ENCODE measurements at regions not wholly inside any gene's neighbourhood (a gene's known extent, or its start where the extent isn't known, plus 50 kb on each side); places are given as distances from the start of the nearest gene placed in this dataset.

GRCh38 chr7:136702913-136703312 lies 165.5 kb upstream of the CHRM2 start:
- Histone ChIP-seq H4K20me1 (ENCODE audit: control insufficient read depth, insufficient read depth, insufficient read length) (no peaks in the 10 kb centered on the region), H4K8ac (replicated peaks; ENCODE audit: insufficient read length, low read depth, low read length) (no peak overlapping the region), H2BK120ac (ENCODE audit: low read depth, low read length, poor library complexity, severe bottlenecking) (no peak overlapping the region), H2BK20ac (ENCODE audit: low read depth, low read length, poor library complexity, severe bottlenecking) (no peak overlapping the region), H3K9me3 (ENCODE audit: control insufficient read depth, low read depth, low read length) (no peaks in the 10 kb centered on the region), H2AFZ (ENCODE audit: low read length) (no peak overlapping the region), H3K4ac (ENCODE audit: low read depth, low read length) (no peak overlapping the region), H3T11ph (ENCODE audit: low read length) (no peak overlapping the region), H3K14ac (ENCODE audit: insufficient read depth, low read length) (no peak overlapping the region), H3K4me2 (ENCODE audit: insufficient read depth, insufficient read length, low read length) (no peak overlapping the region), H2BK15ac (ENCODE audit: low read depth, low read length) (no peak overlapping the region), H3K79me1 (ENCODE audit: insufficient read depth, low read depth, low read length, poor library complexity, severe bottlenecking) (no peaks in the 10 kb centered on the region), H3K56ac (ENCODE audit: insufficient read length, low read depth, low read length) (no peak overlapping the region), H2BK5ac (ENCODE audit: insufficient read length, low read length) (no peak overlapping the region), H3K4me1 (ENCODE audit: insufficient read depth, low read length) (no peaks in the 10 kb centered on the region), H2BK12ac (ENCODE audit: insufficient read length, low read depth, low read length) (no peak overlapping the region), H4K5ac (ENCODE audit: insufficient read length, low read depth, low read length) (no peak overlapping the region), H3K79me2 (ENCODE audit: insufficient read depth, low read length) (no peaks in the 10 kb centered on the region), H3K9ac (ENCODE audit: extremely low read depth, insufficient read length, low read length) (no peak overlapping the region), H3K27ac (ENCODE audit: insufficient read length, low read depth, low read length) (no peak overlapping the region), H2AK5ac (ENCODE audit: insufficient read length, low read length) (no peak overlapping the region), H4K91ac (ENCODE audit: insufficient read length, low read depth, low read length) (no peak overlapping the region), H3K27me3 (ENCODE audit: insufficient read depth, low read length) (no peaks in the 10 kb centered on the region), H3K23ac (ENCODE audit: insufficient read length, low read depth, low read length) (no peak overlapping the region), H3K23me2 (ENCODE audit: insufficient read length, low read depth, low read length, poor library complexity, severe bottlenecking) (no peaks in the 10 kb centered on the region), H3K18ac (ENCODE audit: insufficient read length, low read depth, low read length) (no peak overlapping the region)
- no peak overlapping the region for H3K4me3 Mint-ChIP-seq
- no peak for DNase-seq
- no CpG with 5 or more reads among the region's 1 CpG for WGBS (ENCODE audit: extremely low coverage, insufficient read length, low lambda C conversion rate)
- no peaks in the 10 kb centered on the region for H3K9me3 Mint-ChIP-seq
- no peak overlapping the region for H3K27ac Mint-ChIP-seq
- no peaks in the 10 kb centered on the region for H3K27me3 Mint-ChIP-seq (ENCODE audit: low read depth)
- peaks cover 0 to 2% of the 10 kb centered on the region in 2 experiments; a peak in 1 of 4 replicates for H3K4me1 Mint-ChIP-seq
- TF ChIP-seq, protein P1, sequence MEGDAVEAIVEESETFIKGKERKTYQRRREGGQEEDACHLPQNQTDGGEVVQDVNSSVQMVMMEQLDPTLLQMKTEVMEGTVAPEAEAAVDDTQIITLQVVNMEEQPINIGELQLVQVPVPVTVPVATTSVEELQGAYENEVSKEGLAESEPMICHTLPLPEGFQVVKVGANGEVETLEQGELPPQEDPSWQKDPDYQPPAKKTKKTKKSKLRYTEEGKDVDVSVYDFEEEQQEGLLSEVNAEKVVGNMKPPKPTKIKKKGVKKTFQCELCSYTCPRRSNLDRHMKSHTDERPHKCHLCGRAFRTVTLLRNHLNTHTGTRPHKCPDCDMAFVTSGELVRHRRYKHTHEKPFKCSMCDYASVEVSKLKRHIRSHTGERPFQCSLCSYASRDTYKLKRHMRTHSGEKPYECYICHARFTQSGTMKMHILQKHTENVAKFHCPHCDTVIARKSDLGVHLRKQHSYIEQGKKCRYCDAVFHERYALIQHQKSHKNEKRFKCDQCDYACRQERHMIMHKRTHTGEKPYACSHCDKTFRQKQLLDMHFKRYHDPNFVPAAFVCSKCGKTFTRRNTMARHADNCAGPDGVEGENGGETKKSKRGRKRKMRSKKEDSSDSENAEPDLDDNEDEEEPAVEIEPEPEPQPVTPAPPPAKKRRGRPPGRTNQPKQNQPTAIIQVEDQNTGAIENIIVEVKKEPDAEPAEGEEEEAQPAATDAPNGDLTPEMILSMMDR (conservative IDR thresholded peaks at IDR 0.05): no peak
- H3K36me3 Mint-ChIP-seq (ENCODE audit: insufficient read depth in 1 of 3, low read depth in 3 of 3): no peaks in the 10 kb centered on the region
